CD4-positive, alpha-beta T cell treated with Interleukin-17A for 4 hours (primary cell): ENCODE measurements at regions not wholly inside any gene's neighbourhood (a gene's known extent, or its start where the extent isn't known, plus 50 kb on each side); places are given as distances from the start of the nearest gene placed in this dataset.
"Not testable (repeated sequence)": the region's sequence is repeated elsewhere in the genome, so short reads cannot be mapped to it uniquely, and the experiment has no call there.

ENCODE experiments used
- DNase-seq: peaks from one replicate; pipeline ENCODE4 v3.0.0-alpha.2; 2020; ENCODE audit warnings: mixed read lengths

- DNase-seq: no peak
These were observed 412.7 kb upstream of the TENM3 start for GRCh38 chr4:181830404-181831035.

GRCh38 chr4:181834071-181834470, 409.1 kb upstream of the TENM3 start:
- no peak for DNase-seq

- no peak for DNase-seq
These were observed 407.9 kb upstream of the TENM3 start for GRCh38 chr4:181835348-181835747.

GRCh38 chr4:181838253-181838652, 404.9 kb upstream of the TENM3 start:
- no peak for DNase-seq

- DNase-seq: not testable (repeated sequence)
These were observed 399.4 kb upstream of the TENM3 start for GRCh38 chr4:181843797-181844196.

- no peak for DNase-seq
These were observed 397.6 kb upstream of the TENM3 start for GRCh38 chr4:181845617-181846016.

GRCh38 chr4:181846934-181847333, 396.3 kb upstream of the TENM3 start:
- DNase-seq: no peak

GRCh38 chr4:181848357-181848756, 394.8 kb upstream of the TENM3 start:
- no peak for DNase-seq

GRCh38 chr4:181849472-181849871, 393.7 kb upstream of the TENM3 start:
- no peak for DNase-seq

- no peak for DNase-seq
These were observed 389.2 kb upstream of the TENM3 start for GRCh38 chr4:181853881-181854511.

- no peak for DNase-seq
These were observed 387.9 kb upstream of the TENM3 start for GRCh38 chr4:181855307-181855706.

GRCh38 chr4:181857471-181857870, 385.7 kb upstream of the TENM3 start:
- DNase-seq: not testable (repeated sequence)

- no peak for DNase-seq
These were observed 384.5 kb upstream of the TENM3 start for GRCh38 chr4:181858741-181859140.

GRCh38 chr4:181859439-181859838, 383.8 kb upstream of the TENM3 start:
- no peak for DNase-seq

GRCh38 chr4:181860157-181860556, 383.0 kb upstream of the TENM3 start:
- DNase-seq: no peak

GRCh38 chr4:181860668-181861067, 382.5 kb upstream of the TENM3 start:
- no peak for DNase-seq

- DNase-seq: no peak
These were observed 379.3 kb upstream of the TENM3 start for GRCh38 chr4:181863856-181864255.

- no peak for DNase-seq
These were observed 372.9 kb upstream of the TENM3 start for GRCh38 chr4:181870326-181870725.

GRCh38 chr4:181874602-181875001, 368.6 kb upstream of the TENM3 start:
- no peak for DNase-seq

- DNase-seq: no peak
These were observed 365.8 kb upstream of the TENM3 start for GRCh38 chr4:181877329-181877848.

GRCh38 chr4:181890031-181890430, 353.2 kb upstream of the TENM3 start:
- DNase-seq: no peak

- no peak for DNase-seq
These were observed 352.3 kb upstream of the TENM3 start for GRCh38 chr4:181890911-181891310.

- DNase-seq: no peak
These were observed 346.6 kb upstream of the TENM3 start for GRCh38 chr4:181896614-181897013.

- DNase-seq: no peak
These were observed 345.3 kb upstream of the TENM3 start for GRCh38 chr4:181897935-181898334.

GRCh38 chr4:181902404-181902803, 340.8 kb upstream of the TENM3 start:
- not testable (repeated sequence) for DNase-seq
